ENCODE measurements at regions not wholly inside any gene's neighbourhood (a gene's known extent, or its start where the extent isn't known, plus 50 kb on each side); places are given as distances from the start of the nearest gene placed in this dataset.

DNA sequence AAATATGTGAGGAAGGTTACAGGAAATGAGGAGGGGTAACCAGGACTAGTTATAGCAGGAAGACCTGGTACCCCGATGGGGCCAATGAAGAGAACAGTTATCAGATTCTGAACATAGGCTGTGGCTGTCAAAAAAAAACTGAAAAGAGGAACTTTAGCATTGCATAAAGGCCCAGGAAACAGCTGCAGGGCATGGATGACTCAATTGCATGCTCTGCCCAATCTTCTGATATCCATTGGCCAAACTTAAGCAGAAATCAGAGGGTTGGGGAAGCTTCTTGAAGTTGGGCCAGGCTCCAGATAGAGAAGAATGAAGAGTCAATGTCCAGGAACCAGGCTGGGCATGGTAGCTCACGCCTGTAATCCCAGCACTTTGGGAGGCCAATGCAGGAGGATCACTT lies 1222.4 kb upstream of the PRKX start:
- no peak for FAIRE-seq
- Histone ChIP-seq H4K20me1 (replicated peaks; ENCODE audit: control insufficient read depth, insufficient read depth, low read length) (no peaks in the 10 kb centered on the region), H3K79me2 (ENCODE audit: control insufficient read depth, insufficient read depth, low read length) (no peaks in the 10 kb centered on the region), H3K27me3 (ENCODE audit: control insufficient read depth in 2 of 2, insufficient read depth in 2 of 2, low read length in 2 of 2) (no peaks in the 10 kb centered on the region), H3K9me3 (replicated peaks; ENCODE audit: control insufficient read depth, insufficient read depth, low read depth, low read length) (no peaks in the 10 kb centered on the region), H3K4me1 (replicated peaks in 1 of 2; ENCODE audit: control insufficient read depth in 2 of 2, insufficient read depth in 2 of 2, low read length in 2 of 2) (no peaks in the 10 kb centered on the region), H3K36me3 (ENCODE audit: control insufficient read depth, insufficient read depth, low read length) (no peaks in the 10 kb centered on the region), H3K4me3 (no peak overlapping the region), H3K4me2 (ENCODE audit: insufficient read depth, low read length) (no peak overlapping the region), H3K9me1 (ENCODE audit: control insufficient read depth, insufficient read depth, low read length) (no peaks in the 10 kb centered on the region), H3K9ac (ENCODE audit: insufficient read depth in 1 of 2, low read depth in 2 of 2, low read length in 2 of 2) (no peak overlapping the region), H3K27ac (ENCODE audit: extremely low read depth, low read depth, low read length) (no peak overlapping the region), H2AFZ (ENCODE audit: low read depth, low read length) (no peak overlapping the region)
- intact Hi-C loops (cut with micrococcal nuclease): no loop called here
- 0% methylated on average over 2 of the region's 2 CpGs for WGBS (ENCODE audit: insufficient coverage, low coverage, missing lambda C conversion rate)
- DNase-seq (ENCODE audit: extremely low read depth in 1 of 4, low spot score in 3 of 4): no peak
- no TSS peak for BruUV-seq (replicated peaks)
- TF ChIP-seq ZNF77 (CRISPR knock-in tag; IDR thresholded peaks at IDR 0.05) (no peak), EP300 (IDR thresholded peaks at IDR 0.05; ENCODE audit: low read length) (no peak), KAT2B (IDR thresholded peaks at IDR 0.05; ENCODE audit: low read depth, low read length) (no peak), HSF4 (CRISPR knock-in tag; IDR thresholded peaks at IDR 0.05; ENCODE audit: borderline replicate concordance) (no peak), SRSF7 (optimal IDR thresholded peaks at IDR 0.05; ENCODE audit: low read depth, low read length) (no peak), SMAD4 (CRISPR knock-in tag; conservative IDR thresholded peaks at IDR 0.05) (no peak), HDAC8 (tag; IDR thresholded peaks at IDR 0.05) (no peak), SIN3B (IDR thresholded peaks at IDR 0.05; ENCODE audit: low read depth) (no peak), SNAPC5 (CRISPR knock-in tag; IDR thresholded peaks at IDR 0.05) (no peak), ZNF41 (CRISPR knock-in tag; conservative IDR thresholded peaks at IDR 0.05) (no peak), PML (IDR thresholded peaks at IDR 0.05; ENCODE audit: low read length) (no peak), HEY1 (CRISPR knock-in tag; IDR thresholded peaks at IDR 0.05; ENCODE audit: borderline replicate concordance) (no peak), MCM3 (IDR thresholded peaks at IDR 0.05) (no peak), SMAD2 (IDR thresholded peaks at IDR 0.05; ENCODE audit: low read depth, low read length) (no peak)
- TF ChIP-seq, protein P1, sequence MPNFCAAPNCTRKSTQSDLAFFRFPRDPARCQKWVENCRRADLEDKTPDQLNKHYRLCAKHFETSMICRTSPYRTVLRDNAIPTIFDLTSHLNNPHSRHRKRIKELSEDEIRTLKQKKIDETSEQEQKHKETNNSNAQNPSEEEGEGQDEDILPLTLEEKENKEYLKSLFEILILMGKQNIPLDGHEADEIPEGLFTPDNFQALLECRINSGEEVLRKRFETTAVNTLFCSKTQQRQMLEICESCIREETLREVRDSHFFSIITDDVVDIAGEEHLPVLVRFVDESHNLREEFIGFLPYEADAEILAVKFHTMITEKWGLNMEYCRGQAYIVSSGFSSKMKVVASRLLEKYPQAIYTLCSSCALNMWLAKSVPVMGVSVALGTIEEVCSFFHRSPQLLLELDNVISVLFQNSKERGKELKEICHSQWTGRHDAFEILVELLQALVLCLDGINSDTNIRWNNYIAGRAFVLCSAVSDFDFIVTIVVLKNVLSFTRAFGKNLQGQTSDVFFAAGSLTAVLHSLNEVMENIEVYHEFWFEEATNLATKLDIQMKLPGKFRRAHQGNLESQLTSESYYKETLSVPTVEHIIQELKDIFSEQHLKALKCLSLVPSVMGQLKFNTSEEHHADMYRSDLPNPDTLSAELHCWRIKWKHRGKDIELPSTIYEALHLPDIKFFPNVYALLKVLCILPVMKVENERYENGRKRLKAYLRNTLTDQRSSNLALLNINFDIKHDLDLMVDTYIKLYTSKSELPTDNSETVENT (CRISPR knock-in tag; IDR thresholded peaks at IDR 0.05): no peak
- TF ChIP-seq, protein P2, sequence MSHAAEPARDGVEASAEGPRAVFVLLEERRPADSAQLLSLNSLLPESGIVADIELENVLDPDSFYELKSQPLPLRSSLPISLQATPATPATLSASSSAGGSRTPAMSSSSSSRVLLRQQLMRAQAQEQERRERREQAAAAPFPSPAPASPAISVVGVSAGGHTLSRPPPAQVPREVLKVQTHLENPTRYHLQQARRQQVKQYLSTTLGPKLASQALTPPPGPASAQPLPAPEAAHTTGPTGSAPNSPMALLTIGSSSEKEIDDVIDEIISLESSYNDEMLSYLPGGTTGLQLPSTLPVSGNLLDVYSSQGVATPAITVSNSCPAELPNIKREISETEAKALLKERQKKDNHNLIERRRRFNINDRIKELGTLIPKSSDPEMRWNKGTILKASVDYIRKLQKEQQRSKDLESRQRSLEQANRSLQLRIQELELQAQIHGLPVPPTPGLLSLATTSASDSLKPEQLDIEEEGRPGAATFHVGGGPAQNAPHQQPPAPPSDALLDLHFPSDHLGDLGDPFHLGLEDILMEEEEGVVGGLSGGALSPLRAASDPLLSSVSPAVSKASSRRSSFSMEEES (CRISPR knock-in tag; IDR thresholded peaks at IDR 0.05): no peak
- TF ChIP-seq, protein P3, sequence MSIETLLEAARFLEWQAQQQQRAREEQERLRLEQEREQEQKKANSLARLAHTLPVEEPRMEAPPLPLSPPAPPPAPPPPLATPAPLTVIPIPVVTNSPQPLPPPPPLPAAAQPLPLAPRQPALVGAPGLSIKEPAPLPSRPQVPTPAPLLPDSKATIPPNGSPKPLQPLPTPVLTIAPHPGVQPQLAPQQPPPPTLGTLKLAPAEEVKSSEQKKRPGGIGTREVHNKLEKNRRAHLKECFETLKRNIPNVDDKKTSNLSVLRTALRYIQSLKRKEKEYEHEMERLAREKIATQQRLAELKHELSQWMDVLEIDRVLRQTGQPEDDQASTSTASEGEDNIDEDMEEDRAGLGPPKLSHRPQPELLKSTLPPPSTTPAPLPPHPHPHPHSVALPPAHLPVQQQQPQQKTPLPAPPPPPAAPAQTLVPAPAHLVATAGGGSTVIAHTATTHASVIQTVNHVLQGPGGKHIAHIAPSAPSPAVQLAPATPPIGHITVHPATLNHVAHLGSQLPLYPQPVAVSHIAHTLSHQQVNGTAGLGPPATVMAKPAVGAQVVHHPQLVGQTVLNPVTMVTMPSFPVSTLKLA (conservative IDR thresholded peaks at IDR 0.05): no peak
- TF ChIP-seq, protein P4, sequence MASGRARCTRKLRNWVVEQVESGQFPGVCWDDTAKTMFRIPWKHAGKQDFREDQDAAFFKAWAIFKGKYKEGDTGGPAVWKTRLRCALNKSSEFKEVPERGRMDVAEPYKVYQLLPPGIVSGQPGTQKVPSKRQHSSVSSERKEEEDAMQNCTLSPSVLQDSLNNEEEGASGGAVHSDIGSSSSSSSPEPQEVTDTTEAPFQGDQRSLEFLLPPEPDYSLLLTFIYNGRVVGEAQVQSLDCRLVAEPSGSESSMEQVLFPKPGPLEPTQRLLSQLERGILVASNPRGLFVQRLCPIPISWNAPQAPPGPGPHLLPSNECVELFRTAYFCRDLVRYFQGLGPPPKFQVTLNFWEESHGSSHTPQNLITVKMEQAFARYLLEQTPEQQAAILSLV (tag; IDR thresholded peaks at IDR 0.05): no peak
- ChIA-PET POLR2A (no interaction called here), CTCF (ENCODE audit: low intra/inter-chr PET ratio) (no interaction called here)
- ATAC-seq: no peak
- in situ Hi-C loops (cut with MboI): no loop called here
